ENCODE measurements at regions not wholly inside any gene's neighbourhood (a gene's known extent, or its start where the extent isn't known, plus 50 kb on each side); places are given as distances from the start of the nearest gene placed in this dataset.
"Not testable (repeated sequence)": the region's sequence is repeated elsewhere in the genome, so short reads cannot be mapped to it uniquely, and the experiment has no call there.

- no peaks in the 10 kb centered on the region for H3K9me3 Mint-ChIP-seq
- H3K4me3 Mint-ChIP-seq, result no peak overlapping the region
- H3K36me3 Mint-ChIP-seq (ENCODE audit: low read depth), result no peaks in the 10 kb centered on the region
- no peak for TF ChIP-seq CTCF (IDR thresholded peaks at IDR 0.05; ENCODE audit: unreplicated experiment in 3 of 3)
- peaks cover 8% of the 10 kb centered on the region for H3K4me1 Mint-ChIP-seq
- no peak overlapping the region for H3K27ac Mint-ChIP-seq
- no peaks in the 10 kb centered on the region for H3K27me3 Mint-ChIP-seq (ENCODE audit: low read depth)
These were observed 520.7 kb upstream of the PABPC4L start for GRCh38 chr4:134722306-134722705.

- Mint-ChIP-seq H3K4me1 (peaks cover 12% of the 10 kb centered on the region), H3K36me3 (ENCODE audit: low read depth) (no peaks in the 10 kb centered on the region), H3K9me3 (peaks cover 3% of the 10 kb centered on the region), H3K27me3 (ENCODE audit: low read depth) (no peaks in the 10 kb centered on the region), H3K4me3 (no peak overlapping the region), H3K27ac (no peak overlapping the region)
- TF ChIP-seq CTCF (IDR thresholded peaks at IDR 0.05; ENCODE audit: unreplicated experiment in 3 of 3), result no peak
These were observed 518.4 kb upstream of the PABPC4L start for GRCh38 chr4:134720030-134720429.

- no peak overlapping the region for H3K27ac Mint-ChIP-seq
- TF ChIP-seq CTCF (IDR thresholded peaks at IDR 0.05; ENCODE audit: unreplicated experiment in 3 of 3), result no peak
- no peaks in the 10 kb centered on the region for H3K27me3 Mint-ChIP-seq (ENCODE audit: low read depth)
- no peak overlapping the region for H3K4me3 Mint-ChIP-seq
- H3K9me3 Mint-ChIP-seq, result peaks cover 7% of the 10 kb centered on the region
- no peaks in the 10 kb centered on the region for H3K4me1 Mint-ChIP-seq
- H3K36me3 Mint-ChIP-seq (ENCODE audit: low read depth), result no peaks in the 10 kb centered on the region
These were observed 507.0 kb upstream of the PABPC4L start for GRCh38 chr4:134708616-134709015.

- Mint-ChIP-seq H3K36me3 (ENCODE audit: low read depth) (no peaks in the 10 kb centered on the region), H3K9me3 (peaks cover 4% of the 10 kb centered on the region), H3K27ac (no peak overlapping the region), H3K4me3 (no peak overlapping the region), H3K27me3 (ENCODE audit: low read depth) (no peaks in the 10 kb centered on the region), H3K4me1 (no peaks in the 10 kb centered on the region)
- TF ChIP-seq CTCF (IDR thresholded peaks at IDR 0.05; ENCODE audit: unreplicated experiment in 3 of 3), result no peak
These were observed 506.4 kb upstream of the PABPC4L start for GRCh38 chr4:134708026-134708425.

- Mint-ChIP-seq H3K27me3 (ENCODE audit: low read depth) (no peaks in the 10 kb centered on the region), H3K36me3 (ENCODE audit: low read depth) (no peaks in the 10 kb centered on the region), H3K4me3 (no peak overlapping the region), H3K4me1 (no peaks in the 10 kb centered on the region), H3K9me3 (peaks cover 12% of the 10 kb centered on the region), H3K27ac (no peak overlapping the region)
- TF ChIP-seq CTCF (IDR thresholded peaks at IDR 0.05; ENCODE audit: unreplicated experiment in 3 of 3), result no peak
These were observed 500.8 kb upstream of the PABPC4L start for GRCh38 chr4:134702374-134702773.

- Mint-ChIP-seq H3K4me3 (no peak overlapping the region), H3K4me1 (no peaks in the 10 kb centered on the region), H3K9me3 (peaks cover 12% of the 10 kb centered on the region), H3K36me3 (ENCODE audit: low read depth) (no peaks in the 10 kb centered on the region), H3K27me3 (ENCODE audit: low read depth) (no peaks in the 10 kb centered on the region), H3K27ac (no peak overlapping the region)
- TF ChIP-seq CTCF (IDR thresholded peaks at IDR 0.05; ENCODE audit: unreplicated experiment in 3 of 3), result no peak
These were observed 498.7 kb upstream of the PABPC4L start for GRCh38 chr4:134700251-134700650.

- H3K36me3 Mint-ChIP-seq (ENCODE audit: low read depth); H3K27ac Mint-ChIP-seq; H3K27me3 Mint-ChIP-seq (ENCODE audit: low read depth); H3K4me3 Mint-ChIP-seq; H3K4me1 Mint-ChIP-seq: not testable (repeated sequence)
- peaks cover 12% of the 10 kb centered on the region for H3K9me3 Mint-ChIP-seq
These were observed 497.2 kb upstream of the PABPC4L start for GRCh38 chr4:134698831-134699230.

All from nephron (organoid).